Astrocyte (in vitro differentiated cells and primary cell): ENCODE measurements at regions not wholly inside any gene's neighbourhood (a gene's known extent, or its start where the extent isn't known, plus 50 kb on each side); places are given as distances from the start of the nearest gene placed in this dataset.

ENCODE experiments used
- CTCF ChIP-seq: IDR thresholded peaks from 2 replicates; pipeline ENCODE4 v1.5.1; 2011; ENCODE audit warnings: low read depth, mild to moderate bottlenecking, inconsistent platforms, low read length, moderate library complexity; ENCODE audit not compliant: insufficient read depth
- EZH2 ChIP-seq: IDR thresholded peaks from 2 replicates; pipeline ENCODE4 v1.6.1; 2012; ENCODE audit warnings: mild to moderate bottlenecking, low read length, inconsistent platforms; ENCODE audit not compliant: insufficient read depth

GRCh38 chr3:177689869-177690268 lies 492.6 kb upstream of the TBL1XR1 start:
- TF ChIP-seq EZH2 (no peak), CTCF (no peak)
